OCI-LY1 (cell line): ENCODE measurements at regions not wholly inside any gene's neighbourhood (a gene's known extent, or its start where the extent isn't known, plus 50 kb on each side); places are given as distances from the start of the nearest gene placed in this dataset.

ENCODE experiments used
- EZH2 ChIP-seq: fragments of 200-600 bp; sonication (generic), shearing (Covaris generic); IDR thresholded peaks from 2 replicates; pipeline ENCODE4 v1.8.0; 2017; ENCODE audit warnings: borderline replicate concordance, mixed run types, mild to moderate bottlenecking, antibody characterized with exemption, low read length, moderate library complexity, mixed read lengths
- TF ChIP-seq, protein P1 (sequence below): fragments of 200-600 bp; sonication (generic), shearing (Covaris generic); IDR thresholded peaks from 2 replicates; pipeline ENCODE4 v1.5.1; 2017; ENCODE audit warnings: mild to moderate bottlenecking, antibody characterized with exemption, low read length, moderate library complexity, mixed read lengths

DNA sequence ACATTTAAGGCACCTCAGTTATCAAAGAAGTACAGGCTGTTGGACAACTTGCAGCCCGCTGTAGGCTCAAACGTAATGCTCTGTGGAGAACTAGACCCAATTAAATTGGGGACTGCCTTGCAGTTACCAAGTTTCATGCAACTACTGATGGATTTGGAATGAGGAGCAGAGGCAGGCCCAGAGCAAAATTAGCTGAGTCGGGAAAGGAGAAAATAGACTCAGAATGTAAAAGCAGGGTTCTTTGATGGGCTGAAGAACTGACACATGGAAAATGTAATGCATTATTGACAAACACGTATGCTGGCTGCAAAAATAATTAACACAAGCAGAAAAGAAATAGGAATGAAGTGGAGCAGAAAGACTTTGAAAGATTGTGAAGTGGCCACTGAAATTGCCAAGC, 432.7 kb upstream of the HNRNPA3 start:
- TF ChIP-seq, protein P1, sequence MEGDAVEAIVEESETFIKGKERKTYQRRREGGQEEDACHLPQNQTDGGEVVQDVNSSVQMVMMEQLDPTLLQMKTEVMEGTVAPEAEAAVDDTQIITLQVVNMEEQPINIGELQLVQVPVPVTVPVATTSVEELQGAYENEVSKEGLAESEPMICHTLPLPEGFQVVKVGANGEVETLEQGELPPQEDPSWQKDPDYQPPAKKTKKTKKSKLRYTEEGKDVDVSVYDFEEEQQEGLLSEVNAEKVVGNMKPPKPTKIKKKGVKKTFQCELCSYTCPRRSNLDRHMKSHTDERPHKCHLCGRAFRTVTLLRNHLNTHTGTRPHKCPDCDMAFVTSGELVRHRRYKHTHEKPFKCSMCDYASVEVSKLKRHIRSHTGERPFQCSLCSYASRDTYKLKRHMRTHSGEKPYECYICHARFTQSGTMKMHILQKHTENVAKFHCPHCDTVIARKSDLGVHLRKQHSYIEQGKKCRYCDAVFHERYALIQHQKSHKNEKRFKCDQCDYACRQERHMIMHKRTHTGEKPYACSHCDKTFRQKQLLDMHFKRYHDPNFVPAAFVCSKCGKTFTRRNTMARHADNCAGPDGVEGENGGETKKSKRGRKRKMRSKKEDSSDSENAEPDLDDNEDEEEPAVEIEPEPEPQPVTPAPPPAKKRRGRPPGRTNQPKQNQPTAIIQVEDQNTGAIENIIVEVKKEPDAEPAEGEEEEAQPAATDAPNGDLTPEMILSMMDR = no peak
- TF ChIP-seq EZH2 = no peak
